ENCODE measurements at regions not wholly inside any gene's neighbourhood (a gene's known extent, or its start where the extent isn't known, plus 50 kb on each side); places are given as distances from the start of the nearest gene placed in this dataset.

- DNase-seq = no peak
Measured at GRCh38 chr22:34055525-34056200, 135.4 kb upstream of the LARGE1 start.

- no peak for DNase-seq
Measured at GRCh38 chr22:34057726-34058125, 137.4 kb upstream of the LARGE1 start.

GRCh38 chr22:34064696-34065095 is 144.4 kb upstream of the LARGE1 start:
- DNase-seq = no peak

GRCh38 chr22:34067031-34067430 is 146.8 kb upstream of the LARGE1 start:
- DNase-seq = no peak

DNA sequence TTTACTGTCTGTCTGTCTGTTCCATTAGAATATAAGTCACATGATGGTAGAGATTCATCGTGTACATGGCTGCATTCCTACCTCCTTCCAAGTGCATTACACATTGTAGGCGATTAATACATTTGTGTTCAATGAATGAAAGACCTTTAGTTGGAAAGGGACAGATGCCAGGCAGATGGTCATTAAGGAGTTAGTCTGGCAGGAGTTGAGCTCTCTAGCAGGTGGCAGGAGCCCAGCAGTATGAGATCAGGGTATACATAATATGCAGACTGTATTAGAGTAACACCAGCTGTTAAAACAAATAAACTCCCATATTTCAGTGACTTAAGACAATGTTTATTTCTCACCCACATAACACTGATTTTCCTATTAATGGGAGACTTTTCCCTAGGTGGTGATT is 147.7 kb upstream of the LARGE1 start:
- no peak for DNase-seq

DNA sequence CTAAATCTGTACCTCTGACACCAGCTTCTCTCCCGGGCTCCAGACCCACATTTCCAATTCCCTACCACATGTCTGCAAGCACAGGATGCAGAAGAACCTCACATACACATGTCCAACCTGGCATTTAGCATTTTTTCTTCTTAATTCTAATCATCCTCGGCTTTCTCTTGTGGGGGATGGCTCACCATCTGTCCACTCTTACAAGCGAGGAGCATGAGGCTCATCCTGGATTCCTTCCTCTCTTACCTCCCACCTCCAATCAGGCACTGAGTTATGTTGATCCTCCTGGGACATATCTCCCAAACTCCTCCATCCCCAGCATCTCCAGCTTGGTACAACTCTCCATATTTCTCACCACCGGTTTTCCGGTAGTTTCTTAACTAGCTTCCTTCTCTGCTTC is 149.8 kb upstream of the LARGE1 start:
- no peak for DNase-seq

- no peak for DNase-seq
Measured at GRCh38 chr22:34070531-34070930, 150.3 kb upstream of the LARGE1 start.

DNA sequence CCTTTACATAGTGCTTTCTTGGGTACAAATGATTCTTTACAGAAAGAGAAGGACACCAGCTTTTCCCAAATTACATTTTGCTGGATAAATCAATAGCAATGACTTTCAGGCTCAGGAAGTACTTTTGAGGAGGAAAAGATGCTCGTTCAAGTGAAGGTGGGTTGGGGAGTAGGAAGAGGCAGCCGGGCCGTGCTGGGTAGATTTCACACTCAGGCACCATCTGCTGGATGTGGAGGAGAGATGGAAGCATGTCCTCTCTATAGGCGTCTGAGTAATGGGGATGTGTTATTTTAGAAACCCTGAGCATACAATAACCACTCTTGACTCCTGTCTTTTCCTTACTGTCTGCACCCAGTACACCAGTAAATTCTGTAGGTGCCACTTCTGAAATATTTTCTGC is 152.3 kb upstream of the LARGE1 start:
- no peak for DNase-seq

DNA sequence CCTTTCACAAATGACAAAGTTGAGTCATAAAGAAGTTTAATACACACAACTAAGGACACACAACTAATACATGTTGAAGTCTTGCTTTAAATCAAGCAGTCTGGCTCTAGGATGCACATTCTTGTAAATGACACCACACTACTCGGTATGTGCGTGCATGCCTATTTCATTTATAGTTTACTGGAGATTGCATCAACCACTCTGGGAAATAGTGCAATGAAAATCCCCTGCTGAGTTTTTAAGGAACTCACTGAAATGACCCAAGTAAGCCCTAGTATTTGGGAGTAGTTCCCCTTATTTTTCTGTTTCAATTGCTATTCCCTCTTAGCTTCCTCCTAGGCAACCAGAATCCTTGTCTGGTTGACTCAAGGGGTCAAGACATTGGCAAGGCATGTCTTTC is 160.2 kb upstream of the LARGE1 start:
- DNase-seq = no peak

DNA sequence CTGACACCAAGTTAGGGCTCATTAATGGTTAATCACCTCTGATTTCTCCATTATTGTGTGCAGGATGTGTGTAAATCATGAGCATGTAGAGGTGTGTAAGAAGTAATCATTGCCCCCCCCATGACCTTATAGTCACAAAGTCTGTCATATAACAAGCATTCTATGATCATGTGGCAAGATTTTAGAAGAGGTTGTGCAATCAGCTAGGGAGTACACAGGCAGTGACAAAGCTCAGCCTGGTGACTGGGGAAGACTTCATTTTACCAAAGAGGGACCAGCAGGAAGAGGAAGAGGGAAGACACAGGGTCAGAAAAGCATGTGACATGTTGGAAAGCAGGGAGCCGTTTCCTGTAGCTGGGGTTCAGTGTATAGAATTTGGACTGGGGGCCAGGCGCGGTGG is 176.5 kb upstream of the LARGE1 start:
- DNase-seq = no peak

DNA sequence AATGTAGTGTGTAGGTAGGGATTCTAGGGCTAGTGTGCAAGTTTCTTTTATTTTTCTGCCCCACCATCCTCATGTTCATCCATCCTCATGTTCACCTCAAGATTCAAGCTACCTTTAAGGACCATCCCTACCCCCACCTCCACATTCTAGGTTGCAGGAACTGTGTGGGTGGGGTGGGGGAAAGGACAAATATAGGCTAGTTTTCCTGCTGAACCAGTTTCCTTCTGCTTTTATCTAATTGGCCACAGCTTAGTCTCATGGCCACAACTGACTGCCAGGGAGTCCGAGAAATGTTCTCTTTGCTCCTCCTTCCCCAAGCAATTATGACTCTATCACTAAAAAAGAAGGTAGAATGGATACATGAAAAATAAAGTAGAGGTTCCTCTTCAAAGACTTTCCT is 179.0 kb upstream of the LARGE1 start:
- no peak for DNase-seq

DNA sequence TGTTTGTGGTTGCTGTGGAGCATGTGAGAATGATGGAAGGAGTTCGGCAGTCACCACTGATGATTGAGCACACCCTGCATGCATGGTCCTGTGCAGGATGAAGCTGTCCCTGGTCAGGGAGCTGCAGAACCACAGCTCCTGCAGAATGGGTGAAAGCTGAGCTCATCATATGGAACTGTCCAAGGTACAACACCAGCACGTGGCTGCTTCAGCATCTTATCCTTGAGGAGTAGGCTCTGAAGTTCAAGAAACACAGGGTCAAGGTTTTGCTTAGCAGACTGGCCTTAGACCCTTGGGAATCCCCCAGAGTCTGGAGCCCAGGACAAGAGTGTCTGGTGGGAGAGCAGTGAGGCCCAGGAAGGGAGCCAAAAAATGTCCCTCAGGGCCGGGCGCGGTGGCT is 182.4 kb upstream of the LARGE1 start:
- DNase-seq = no peak

- peak in 1 of 2 experiments; percentile 35 for DNase-seq
Measured at GRCh38 chr22:34105461-34106062, 185.3 kb upstream of the LARGE1 start.

GRCh38 chr22:34108168-34108567 is 187.9 kb upstream of the LARGE1 start:
- DNase-seq = no peak

GRCh38 chr22:34111210-34111824 is 191.0 kb upstream of the LARGE1 start:
- peak in 1 of 2 experiments; percentile 1 for DNase-seq

DNA sequence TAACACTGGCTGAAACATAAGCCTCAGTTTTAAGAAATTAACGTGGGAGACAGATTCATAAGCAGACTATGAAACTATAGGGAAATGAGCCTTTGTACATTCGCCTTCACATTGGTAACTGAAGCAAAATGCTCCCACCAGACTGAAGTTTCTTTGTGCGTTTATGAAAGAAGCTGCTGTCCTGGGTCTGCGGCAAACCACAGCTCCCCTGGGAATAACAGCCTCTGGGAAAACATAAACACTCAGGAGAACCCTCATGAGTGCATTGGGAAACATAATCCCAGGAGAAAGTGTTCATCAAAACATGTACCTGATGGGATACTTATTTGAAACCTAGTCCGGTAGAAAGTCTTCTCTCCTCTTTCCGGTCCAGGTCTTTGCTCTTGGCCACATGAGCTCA is 193.1 kb upstream of the LARGE1 start:
- peak in 1 of 2 experiments; percentile 11 for DNase-seq

- DNase-seq = no peak
Measured at GRCh38 chr22:34114406-34114805, 194.1 kb upstream of the LARGE1 start.

DNA sequence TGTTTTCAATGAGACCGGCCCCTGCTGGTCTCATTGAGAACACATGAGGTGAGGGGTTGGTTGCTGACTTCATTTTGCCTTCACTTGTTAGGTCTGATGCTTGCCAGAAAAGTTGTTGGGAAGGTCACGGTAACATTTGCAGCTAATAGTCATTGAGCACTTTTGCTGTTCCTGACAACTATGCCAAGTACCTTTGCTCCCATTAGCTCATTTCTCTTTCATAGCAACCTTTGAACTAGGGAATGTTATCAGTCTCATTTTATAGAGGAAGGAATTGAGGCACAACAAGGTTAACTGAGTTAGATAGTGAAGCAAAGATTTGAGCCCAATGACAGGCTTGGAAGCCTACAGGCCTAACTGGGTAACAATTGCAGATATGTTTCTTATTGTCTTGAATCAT is 195.4 kb upstream of the LARGE1 start:
- no peak for DNase-seq

DNA sequence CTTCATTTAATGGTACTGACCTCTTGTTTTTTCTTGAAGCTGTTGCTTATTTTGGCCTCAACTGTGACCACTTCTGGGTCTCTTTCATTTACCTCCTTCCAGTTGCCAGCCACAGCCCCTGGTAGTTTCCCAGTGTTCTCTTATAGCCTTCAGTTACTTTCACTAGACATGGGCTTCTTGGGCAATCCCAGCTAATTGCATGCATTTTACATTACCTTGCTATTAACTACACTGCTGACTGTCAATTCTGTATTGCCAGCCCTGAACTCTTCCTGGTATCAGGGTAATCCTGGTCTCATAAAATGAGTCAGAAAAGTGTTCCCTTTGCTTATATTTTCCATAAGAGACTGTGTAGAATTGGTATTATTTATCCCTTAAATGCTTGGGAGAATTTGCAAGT is 195.8 kb upstream of the LARGE1 start:
- DNase-seq = no peak

- no peak for DNase-seq
Measured at GRCh38 chr22:34122042-34122441, 201.8 kb upstream of the LARGE1 start.

DNA sequence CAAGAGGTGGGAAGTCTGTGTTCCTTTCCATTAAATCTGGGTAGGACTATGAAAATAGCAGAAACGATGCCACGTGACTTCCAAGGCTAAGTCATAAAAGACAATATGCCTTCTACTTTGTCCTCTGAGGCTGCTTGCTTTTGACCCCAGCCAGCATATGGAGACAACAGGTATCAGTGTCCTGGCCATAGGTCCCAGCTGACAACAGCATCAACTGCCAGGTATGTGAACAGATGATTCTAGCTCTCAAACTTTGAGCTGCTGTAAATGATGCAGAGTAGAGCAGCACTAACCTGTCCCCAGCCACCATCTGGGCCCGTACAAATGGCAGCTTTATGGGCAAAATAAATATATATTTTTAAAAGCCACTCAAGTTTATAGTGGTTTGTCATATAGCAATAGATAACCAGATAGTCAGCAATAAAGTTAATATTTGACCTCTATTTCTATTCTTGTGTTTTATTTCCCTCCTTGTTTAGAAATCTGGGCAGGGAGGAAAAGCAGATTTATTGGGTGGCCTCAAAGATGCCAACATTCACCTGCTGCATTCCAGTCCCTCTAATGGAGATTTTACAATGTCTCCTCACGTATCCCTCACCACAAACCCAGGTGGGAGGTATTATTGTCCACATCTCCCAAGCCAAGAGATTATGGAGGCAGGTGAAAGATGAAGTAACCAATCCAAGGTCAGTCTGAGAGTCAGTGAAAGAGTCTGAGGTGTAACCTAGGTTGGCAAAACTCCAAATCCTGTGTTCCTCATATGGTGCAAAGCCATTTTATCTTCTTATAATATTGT is 209.6 kb upstream of the LARGE1 start:
- DNase-seq = no peak

- no peak for DNase-seq
Measured at GRCh38 chr22:34135749-34136148, 215.5 kb upstream of the LARGE1 start.

DNA sequence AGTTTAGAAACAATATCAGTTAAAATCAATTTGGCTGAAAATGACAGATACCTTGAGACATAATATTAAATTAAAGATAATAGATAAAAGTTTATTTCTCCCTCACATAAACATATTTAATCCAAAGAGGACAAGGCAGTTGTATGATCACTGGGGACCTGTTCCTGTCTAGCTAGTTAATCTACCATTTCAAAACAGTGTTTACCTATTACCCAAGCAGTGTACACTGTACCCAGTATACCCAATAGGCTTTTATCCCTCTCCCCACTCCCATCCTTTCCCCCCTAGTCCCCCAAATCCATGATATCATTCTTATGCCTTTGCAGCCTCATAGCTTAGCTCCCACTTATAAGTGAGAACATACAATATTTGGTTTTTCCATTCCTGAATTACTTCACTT is 229.7 kb upstream of the LARGE1 start:
- DNase-seq = no peak

DNA sequence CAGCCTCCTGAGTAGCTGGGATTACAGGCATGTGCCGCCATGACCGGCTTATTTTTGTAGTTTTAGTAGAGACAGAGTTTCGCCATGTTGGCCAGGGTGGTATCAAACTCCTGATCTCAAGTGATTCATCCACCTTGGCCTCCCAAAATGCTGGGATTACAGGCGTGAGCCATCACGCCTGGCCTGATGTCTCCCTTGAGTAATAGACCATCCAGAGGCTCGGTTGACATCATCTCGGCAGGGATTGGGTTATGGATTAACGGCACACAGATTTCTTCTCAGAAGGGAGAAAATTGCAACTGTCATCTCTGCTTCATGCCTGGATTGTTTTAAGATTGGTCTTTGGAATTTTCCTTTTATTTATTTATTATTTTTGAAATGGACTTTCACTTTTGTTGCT is 239.2 kb upstream of the LARGE1 start:
- DNase-seq = no peak

Measured in NCI-H187 (cell line).